ENCODE measurements at regions not wholly inside any gene's neighbourhood (a gene's known extent, or its start where the extent isn't known, plus 50 kb on each side); places are given as distances from the start of the nearest gene placed in this dataset.

- TF ChIP-seq CTCF (IDR thresholded peaks at IDR 0.05) (no peak), POLR2A (IDR thresholded peaks at IDR 0.05) (no peak)
Observed at GRCh38 chr10:43897765-43898419, 249.2 kb upstream of the ZNF32 start.
